IgD-negative memory B cell (primary cell): ENCODE measurements at regions not wholly inside any gene's neighbourhood (a gene's known extent, or its start where the extent isn't known, plus 50 kb on each side); places are given as distances from the start of the nearest gene placed in this dataset.
"Not testable (repeated sequence)": the region's sequence is repeated elsewhere in the genome, so short reads cannot be mapped to it uniquely, and the experiment has no call there.

ENCODE experiments used
- H3K27ac Mint-ChIP-seq, 3 donors: one replicate each; pipeline ENCODE4 v1.8.0; 2020 to 2022; ENCODE audit warnings: mild to moderate bottlenecking in 3 of 3, mixed read lengths in 3 of 3, moderate library complexity in 1 of 3
- H3K27me3 Mint-ChIP-seq: one replicate; pipeline ENCODE4 v1.8.0; 2021; ENCODE audit warnings: mixed read lengths
- H3K36me3 Mint-ChIP-seq: one replicate; pipeline ENCODE4 v1.8.0; 2020; ENCODE audit warnings: mild to moderate bottlenecking, mixed read lengths
- H3K4me1 Mint-ChIP-seq, 3 donors: one replicate each; pipeline ENCODE4 v1.8.0; 2020 to 2022; ENCODE audit warnings: mixed read lengths in 3 of 3, mild to moderate bottlenecking in 1 of 3
- H3K4me3 Mint-ChIP-seq, 4 donors: one replicate each; pipeline ENCODE4 v1.8.0; 2020 to 2022; ENCODE audit warnings: mild to moderate bottlenecking in 4 of 4, mixed read lengths in 4 of 4, moderate library complexity in 3 of 4
- H3K9me3 Mint-ChIP-seq, 3 donors: one replicate each; pipeline ENCODE4 v1.8.0; 2020 to 2021; ENCODE audit warnings: mixed read lengths in 3 of 3, mild to moderate bottlenecking in 1 of 3

DNA sequence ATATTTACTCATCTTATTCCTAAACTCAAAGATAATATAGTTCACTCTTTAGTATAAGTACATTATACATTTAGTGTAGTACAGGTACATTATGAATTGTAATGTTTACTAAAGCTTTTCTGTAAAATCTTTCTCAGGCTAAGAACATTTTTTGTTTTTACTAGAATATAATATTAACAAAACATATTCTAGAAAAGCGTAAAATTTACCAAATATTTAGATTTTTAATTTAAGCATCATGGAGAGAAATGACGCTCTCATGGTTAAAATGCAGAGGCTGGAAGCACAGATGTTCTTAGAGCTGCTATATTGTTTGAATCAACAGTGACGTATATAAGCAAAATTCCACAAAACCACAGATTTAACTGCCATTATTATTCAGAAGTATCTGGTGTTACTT is 54.7 kb upstream of the NBPF15 start:
- not testable (repeated sequence) for H3K27ac Mint-ChIP-seq, H3K27me3 Mint-ChIP-seq, H3K9me3 Mint-ChIP-seq, H3K4me3 Mint-ChIP-seq, H3K36me3 Mint-ChIP-seq, H3K4me1 Mint-ChIP-seq

DNA sequence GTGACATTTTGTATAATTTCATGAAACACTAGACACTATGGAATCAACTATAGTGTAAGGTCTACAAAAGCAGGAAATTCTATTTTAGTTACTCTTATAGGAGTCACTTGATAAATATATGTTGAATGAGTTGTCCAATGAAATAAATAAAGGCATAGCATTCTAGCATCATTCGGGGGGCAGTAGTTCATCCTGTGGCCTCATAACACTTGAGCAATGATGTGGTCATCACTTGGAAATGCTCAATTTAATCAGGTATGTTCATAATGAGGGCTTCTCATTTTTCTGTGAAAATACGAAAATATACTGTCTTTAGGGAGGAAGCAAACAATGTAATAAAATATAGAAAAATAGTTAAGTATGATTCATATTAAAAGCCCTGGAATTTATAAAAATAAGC is 55.4 kb upstream of the NBPF15 start:
- not testable (repeated sequence) for H3K4me1 Mint-ChIP-seq, H3K9me3 Mint-ChIP-seq, H3K36me3 Mint-ChIP-seq, H3K27me3 Mint-ChIP-seq, H3K4me3 Mint-ChIP-seq, H3K27ac Mint-ChIP-seq

DNA sequence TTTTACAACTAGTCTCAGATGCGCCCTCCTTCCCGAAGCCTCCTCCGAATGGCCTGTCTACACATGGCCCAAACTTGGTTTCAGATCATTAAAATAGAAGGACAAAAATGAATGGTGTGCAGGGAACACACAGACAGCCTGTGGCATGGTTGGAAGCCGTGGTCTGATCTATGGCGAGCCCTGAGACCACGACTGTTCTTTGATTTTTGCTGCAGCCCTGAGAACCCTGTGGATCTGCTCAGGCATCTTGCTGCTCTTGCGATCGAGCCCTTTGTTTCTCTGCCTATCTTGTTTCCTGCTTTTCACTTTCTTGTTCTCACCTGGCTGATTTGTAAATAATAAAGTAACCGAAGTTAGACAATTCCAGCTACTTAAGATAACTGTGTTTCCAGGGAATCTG is 57.0 kb upstream of the NBPF15 start:
- not testable (repeated sequence) for H3K9me3 Mint-ChIP-seq, H3K36me3 Mint-ChIP-seq, H3K4me1 Mint-ChIP-seq, H3K27ac Mint-ChIP-seq, H3K27me3 Mint-ChIP-seq, H3K4me3 Mint-ChIP-seq

DNA sequence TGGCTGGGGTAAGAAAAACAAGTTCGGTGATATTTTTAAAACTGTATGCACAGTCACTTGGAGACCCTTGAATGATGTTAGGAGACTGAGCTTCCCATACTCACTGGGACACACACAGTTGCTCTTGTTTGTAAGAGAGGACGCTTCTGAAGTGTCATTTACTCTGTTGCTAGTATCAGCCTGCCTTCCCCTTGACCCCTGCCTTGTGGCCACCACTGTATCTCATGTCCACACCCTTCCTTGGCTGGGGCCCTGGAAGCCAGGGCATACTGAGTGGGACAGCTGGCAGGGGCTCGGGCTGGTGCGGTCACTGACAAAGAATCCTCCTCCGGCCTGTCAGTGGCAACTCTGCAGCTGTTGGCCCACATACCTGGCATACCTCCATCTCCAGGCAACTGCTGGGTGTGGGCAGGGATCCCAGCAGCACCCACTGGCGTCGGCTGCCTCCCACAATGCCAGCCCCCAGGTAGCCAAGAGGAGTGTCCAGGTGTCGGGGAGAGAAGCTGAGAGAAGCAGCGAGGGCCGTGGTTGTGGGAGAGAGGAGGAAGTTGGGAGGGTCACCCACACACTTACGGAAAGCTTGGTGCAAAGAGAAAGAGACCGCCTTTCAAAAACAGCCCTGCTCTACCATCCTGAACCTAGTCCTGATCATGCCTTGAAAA is 58.2 kb upstream of the NBPF15 start:
- not testable (repeated sequence) for H3K36me3 Mint-ChIP-seq, H3K27ac Mint-ChIP-seq, H3K27me3 Mint-ChIP-seq, H3K9me3 Mint-ChIP-seq, H3K4me1 Mint-ChIP-seq, H3K4me3 Mint-ChIP-seq

DNA sequence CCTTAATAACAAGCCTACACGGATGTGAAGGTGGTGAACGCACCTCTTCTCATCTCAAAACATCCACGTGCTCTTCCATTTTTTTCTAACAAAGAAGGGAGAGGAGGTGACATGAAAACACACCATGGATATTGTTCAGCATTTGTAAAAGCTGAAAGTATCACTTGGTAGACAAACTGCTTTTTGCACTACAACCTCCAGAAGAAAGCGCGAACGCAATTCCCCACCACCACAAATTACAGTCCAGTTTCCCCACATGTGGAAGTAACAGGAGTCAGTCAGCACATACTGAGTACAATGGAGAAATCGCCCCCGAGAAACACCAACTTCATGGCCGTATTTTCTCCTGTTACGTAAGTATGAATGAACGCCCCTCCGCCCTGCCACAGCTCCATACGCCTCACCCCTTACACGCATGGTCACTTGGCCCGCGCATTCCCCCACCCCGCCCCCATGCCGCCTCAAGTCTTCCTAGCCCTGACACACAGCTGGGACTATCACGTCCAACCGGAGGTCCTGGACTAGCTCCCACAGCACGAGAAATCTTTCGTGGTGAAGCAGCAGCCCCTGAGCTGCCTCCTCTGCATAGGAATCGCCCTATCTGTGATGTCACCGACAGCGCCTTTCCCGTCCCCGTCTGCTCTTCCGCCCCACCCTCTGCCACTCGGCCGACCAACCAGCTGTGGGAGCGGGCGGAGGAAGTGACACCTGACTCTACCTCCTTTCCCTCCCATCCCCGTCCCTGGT is 62.4 kb upstream of the NBPF15 start:
- H3K36me3 Mint-ChIP-seq = not testable (repeated sequence)

DNA sequence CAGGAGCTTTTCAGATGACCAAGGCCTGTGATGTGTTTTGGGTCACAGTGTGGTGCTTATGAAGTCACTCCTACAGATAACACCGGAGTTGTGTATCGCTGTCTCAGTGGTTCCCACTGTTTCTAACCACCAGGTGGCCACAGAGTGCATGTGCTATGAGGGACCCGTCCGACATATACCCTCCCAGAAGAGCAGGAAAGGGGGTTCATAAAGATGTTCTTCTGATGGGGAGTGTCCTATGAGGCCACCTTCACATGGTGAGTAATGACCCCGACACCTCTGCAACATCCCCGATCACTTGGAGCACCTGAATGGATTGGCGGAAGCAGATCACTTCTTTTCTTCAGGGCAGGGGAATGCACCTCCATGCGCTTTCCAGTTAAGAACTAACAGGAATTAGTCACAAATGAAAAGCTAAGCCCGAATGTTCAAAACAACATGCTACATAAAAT is 60.5 kb upstream of the PPIAL4F start:
- not testable (repeated sequence) for H3K36me3 Mint-ChIP-seq, H3K27me3 Mint-ChIP-seq, H3K9me3 Mint-ChIP-seq, H3K4me1 Mint-ChIP-seq
- Mint-ChIP-seq H3K4me3 (peak overlapping the region in 3 of 4 donors; percentile 17 to 65 (median 54)), H3K27ac (peak overlapping the region in 1 of 3 donors; percentile 9)

More for the DNA sequence above, 62.4 kb upstream of the NBPF15 start:
- not testable (repeated sequence) for H3K27me3 Mint-ChIP-seq, H3K9me3 Mint-ChIP-seq, H3K4me1 Mint-ChIP-seq
- Mint-ChIP-seq H3K4me3 (peak overlapping the region; percentile 89 to 100 (median 97)), H3K27ac (peak overlapping the region; percentile 100)

DNA sequence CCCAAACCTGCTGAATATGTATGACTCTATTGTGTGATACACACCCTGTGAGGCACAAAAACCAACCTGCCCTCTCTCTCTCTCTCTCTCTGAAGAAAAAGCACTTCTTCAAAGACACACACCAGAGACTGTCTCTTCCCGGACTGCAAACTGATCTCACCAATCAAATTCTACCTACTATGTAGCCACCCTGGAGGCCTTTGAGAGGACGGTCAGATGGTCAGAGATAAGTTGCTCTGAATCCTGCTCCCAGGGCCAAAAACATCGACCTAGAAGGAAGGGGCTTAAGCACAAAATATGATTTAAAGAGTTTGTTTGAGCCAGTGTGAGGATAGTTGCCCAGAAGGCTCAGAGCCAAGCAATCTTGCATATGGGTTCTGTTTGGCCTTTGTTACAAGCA is 59.2 kb upstream of the PPIAL4F start:
- not testable (repeated sequence) for H3K9me3 Mint-ChIP-seq, H3K4me1 Mint-ChIP-seq, H3K4me3 Mint-ChIP-seq, H3K36me3 Mint-ChIP-seq, H3K27me3 Mint-ChIP-seq, H3K27ac Mint-ChIP-seq

DNA sequence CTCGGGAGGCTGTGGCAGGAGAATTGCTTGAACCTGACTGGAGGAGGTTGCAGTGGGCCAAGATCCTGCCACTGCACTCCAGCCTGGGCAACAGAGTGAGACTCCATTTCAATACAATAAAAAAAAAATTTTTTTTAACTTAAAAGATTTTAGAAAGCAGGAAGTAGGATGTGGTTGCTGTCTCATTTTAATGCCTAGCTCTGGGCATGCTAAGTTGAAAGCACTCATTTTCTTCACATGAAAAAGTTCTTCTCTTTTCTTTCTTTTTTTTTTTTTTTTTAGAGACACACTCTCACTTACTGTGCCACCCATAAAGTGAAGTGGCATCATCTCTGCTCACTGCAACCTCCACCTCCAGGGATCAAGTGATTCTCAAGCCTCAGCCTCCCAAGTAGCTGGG is 58.4 kb upstream of the PPIAL4F start:
- H3K4me3 Mint-ChIP-seq, H3K27ac Mint-ChIP-seq, H3K4me1 Mint-ChIP-seq: not testable (repeated sequence)

DNA sequence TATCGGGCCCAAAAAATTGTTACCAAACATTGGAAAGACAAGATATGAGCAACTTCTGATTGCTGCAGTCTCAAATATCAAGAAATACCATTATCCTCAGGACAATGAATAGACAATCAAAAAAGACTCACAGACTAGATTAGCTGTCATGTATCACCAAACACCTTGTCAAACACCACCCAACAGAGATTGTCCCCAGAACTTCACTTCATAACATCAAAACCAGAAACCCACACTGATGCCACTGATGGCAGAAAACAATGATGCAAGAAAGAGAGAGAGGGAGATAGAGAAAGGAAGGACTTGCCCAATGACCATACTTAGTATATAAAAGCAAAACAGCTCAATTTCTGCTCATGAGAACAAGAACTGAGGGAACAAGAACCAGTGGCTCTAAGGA is 56.0 kb upstream of the PPIAL4F start:
- not testable (repeated sequence) for H3K4me1 Mint-ChIP-seq, H3K27ac Mint-ChIP-seq, H3K9me3 Mint-ChIP-seq, H3K27me3 Mint-ChIP-seq, H3K4me3 Mint-ChIP-seq, H3K36me3 Mint-ChIP-seq

More for the DNA sequence above, 58.4 kb upstream of the PPIAL4F start:
- not testable (repeated sequence) for H3K27me3 Mint-ChIP-seq, H3K9me3 Mint-ChIP-seq, H3K36me3 Mint-ChIP-seq

DNA sequence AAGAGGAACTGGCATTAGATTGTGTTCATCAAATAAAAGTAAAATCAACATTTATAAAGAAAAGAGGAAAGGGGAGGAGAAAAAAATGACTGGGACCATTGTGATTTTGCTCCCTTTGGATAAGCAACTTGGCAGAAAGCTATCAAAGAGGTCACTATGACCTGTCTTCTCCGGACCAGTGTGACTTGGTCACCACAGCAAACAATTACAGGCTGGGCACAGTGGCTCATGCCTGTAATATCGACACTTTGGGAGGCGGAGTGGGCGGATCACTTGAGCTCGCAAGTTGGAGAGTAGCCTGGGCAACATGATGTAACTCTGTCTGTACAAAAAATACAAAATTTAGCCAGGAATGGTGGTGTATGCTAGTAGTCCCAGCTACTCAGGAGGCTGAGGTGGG is 55.5 kb upstream of the PPIAL4F start:
- H3K27me3 Mint-ChIP-seq, H3K4me1 Mint-ChIP-seq, H3K4me3 Mint-ChIP-seq, H3K9me3 Mint-ChIP-seq, H3K27ac Mint-ChIP-seq, H3K36me3 Mint-ChIP-seq: not testable (repeated sequence)

DNA sequence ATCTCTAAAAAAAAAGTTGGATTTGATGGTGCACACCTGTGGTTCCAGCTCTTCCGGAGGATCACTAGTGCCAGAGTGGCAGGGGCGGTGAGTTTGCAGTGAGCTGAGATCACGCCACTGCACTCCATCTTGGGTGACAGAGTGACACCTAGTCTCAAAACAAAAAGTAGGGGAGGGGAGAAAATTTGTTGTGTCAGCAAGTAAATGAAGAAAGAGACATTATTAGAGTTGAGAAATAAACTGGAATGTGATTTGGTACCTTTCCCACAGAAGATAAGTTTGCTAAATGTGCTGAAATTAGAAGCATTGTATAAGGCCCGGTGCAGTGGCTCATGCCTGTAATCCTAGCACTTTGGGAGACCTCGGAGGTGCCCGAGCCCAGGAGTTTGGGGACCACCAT is 54.0 kb upstream of the PPIAL4F start:
- H3K9me3 Mint-ChIP-seq, H3K4me3 Mint-ChIP-seq, H3K36me3 Mint-ChIP-seq, H3K4me1 Mint-ChIP-seq, H3K27ac Mint-ChIP-seq, H3K27me3 Mint-ChIP-seq: not testable (repeated sequence)

DNA sequence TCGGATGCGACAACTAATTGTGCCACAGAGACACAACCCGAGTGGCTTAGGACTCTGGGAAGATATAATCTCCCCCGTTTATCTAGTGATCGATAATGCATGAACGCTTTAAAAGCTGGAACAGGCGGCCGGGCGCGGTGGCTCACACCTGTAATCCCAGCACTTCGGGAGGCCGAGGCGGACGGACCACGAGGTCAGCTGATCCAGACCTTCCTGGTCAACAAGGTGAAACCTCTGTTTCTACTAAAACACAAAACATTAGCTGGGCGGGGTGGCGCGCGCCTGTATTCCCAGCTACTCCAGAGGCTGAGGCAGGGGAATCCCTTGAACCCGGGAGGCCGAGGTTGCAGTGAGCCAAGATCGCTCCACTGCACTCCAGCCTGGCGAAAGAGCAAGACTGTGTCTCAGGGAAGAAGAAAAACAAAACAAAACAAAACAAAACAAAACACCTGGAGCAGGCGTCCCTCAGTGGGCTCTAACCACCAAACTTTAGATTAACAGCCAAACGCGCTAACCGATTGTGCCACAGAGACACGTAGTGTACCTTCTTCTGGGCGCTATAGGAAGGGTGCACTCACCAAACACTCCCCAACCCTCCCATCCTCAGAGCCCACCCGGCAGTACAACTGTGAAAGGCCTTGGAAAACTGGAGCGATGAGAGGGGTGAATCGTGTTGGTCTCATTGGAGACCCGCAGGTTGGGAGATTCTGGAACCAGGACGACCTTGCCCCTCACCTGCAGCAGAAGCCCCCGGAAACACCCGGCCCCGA is 53.3 kb upstream of the PPIAL4F start:
- H3K4me1 Mint-ChIP-seq, H3K27ac Mint-ChIP-seq, H3K36me3 Mint-ChIP-seq, H3K9me3 Mint-ChIP-seq, H3K27me3 Mint-ChIP-seq: not testable (repeated sequence)
- H3K4me3 Mint-ChIP-seq = peak overlapping the region in 3 of 4 donors; percentile 44 to 70 (median 51)
